ENCODE measurements at regions not wholly inside any gene's neighbourhood (a gene's known extent, or its start where the extent isn't known, plus 50 kb on each side); places are given as distances from the start of the nearest gene placed in this dataset.

DNA sequence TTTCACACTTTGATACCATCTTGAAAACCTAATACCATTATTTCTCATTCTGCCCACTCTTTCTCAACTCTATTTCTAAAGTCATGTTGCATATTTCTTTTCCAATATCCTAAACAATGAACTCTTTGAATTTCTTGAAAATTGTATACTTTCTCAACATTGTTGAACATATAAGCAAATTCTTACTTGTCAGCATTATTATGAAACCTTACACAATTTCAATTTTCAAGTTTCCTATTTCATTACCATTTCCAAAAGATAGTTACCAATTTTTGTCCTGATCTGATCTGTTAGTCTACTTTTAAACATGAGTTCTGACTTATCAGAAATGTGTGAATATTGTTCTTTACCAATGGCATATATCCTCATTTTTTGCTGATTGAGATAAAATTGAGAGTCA lies 806.3 kb upstream of the IGFBP7 start:
- no peak for TF ChIP-seq KDM1A (IDR thresholded peaks at IDR 0.05; ENCODE audit: borderline replicate concordance)
- no peak for TF ChIP-seq POLR2AphosphoS5 (IDR thresholded peaks at IDR 0.05; ENCODE audit: low read length)
- no peak for TF ChIP-seq CREB1 (IDR thresholded peaks at IDR 0.05; ENCODE audit: low read depth)
- TF ChIP-seq, protein P1, sequence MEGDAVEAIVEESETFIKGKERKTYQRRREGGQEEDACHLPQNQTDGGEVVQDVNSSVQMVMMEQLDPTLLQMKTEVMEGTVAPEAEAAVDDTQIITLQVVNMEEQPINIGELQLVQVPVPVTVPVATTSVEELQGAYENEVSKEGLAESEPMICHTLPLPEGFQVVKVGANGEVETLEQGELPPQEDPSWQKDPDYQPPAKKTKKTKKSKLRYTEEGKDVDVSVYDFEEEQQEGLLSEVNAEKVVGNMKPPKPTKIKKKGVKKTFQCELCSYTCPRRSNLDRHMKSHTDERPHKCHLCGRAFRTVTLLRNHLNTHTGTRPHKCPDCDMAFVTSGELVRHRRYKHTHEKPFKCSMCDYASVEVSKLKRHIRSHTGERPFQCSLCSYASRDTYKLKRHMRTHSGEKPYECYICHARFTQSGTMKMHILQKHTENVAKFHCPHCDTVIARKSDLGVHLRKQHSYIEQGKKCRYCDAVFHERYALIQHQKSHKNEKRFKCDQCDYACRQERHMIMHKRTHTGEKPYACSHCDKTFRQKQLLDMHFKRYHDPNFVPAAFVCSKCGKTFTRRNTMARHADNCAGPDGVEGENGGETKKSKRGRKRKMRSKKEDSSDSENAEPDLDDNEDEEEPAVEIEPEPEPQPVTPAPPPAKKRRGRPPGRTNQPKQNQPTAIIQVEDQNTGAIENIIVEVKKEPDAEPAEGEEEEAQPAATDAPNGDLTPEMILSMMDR (IDR thresholded peaks at IDR 0.05 in 2 of 3, conservative IDR thresholded peaks at IDR 0.05 in 1 of 3; ENCODE audit: control insufficient read depth in 2 of 3, extremely low read depth in 1 of 3, insufficient read depth in 1 of 3, low read depth in 3 of 3, low read length in 3 of 3): no peak
- no peak for TF ChIP-seq RCOR1 (conservative IDR thresholded peaks at IDR 0.05; ENCODE audit: low read depth, low read length)
- TF ChIP-seq, protein P2, sequence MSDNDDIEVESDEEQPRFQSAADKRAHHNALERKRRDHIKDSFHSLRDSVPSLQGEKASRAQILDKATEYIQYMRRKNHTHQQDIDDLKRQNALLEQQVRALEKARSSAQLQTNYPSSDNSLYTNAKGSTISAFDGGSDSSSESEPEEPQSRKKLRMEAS (IDR thresholded peaks at IDR 0.05; ENCODE audit: low read depth, low read length): no peak

Data from GM12878 (cell line).